ENCODE measurements at regions not wholly inside any gene's neighbourhood (a gene's known extent, or its start where the extent isn't known, plus 50 kb on each side); places are given as distances from the start of the nearest gene placed in this dataset.

- H3K9me3 ChIP-seq (ENCODE audit: low read depth, low read length) = no peaks in the 10 kb centered on the region
- H3K36me3 ChIP-seq (ENCODE audit: insufficient read depth, low read length) = no peaks in the 10 kb centered on the region
- H3K4me2 ChIP-seq (ENCODE audit: insufficient read depth, low read length) = no peak overlapping the region
- H3K27me3 ChIP-seq (ENCODE audit: insufficient read depth, low read length) = peaks cover 32% of the 10 kb centered on the region
- no peak overlapping the region for H3K4me3 ChIP-seq (ENCODE audit: insufficient read depth, low read length)
- no peak for TF ChIP-seq CTCF (IDR thresholded peaks at IDR 0.05; ENCODE audit: extremely low read depth, low read depth, low read length)
- no peak overlapping the region for H2AFZ ChIP-seq (ENCODE audit: low read length)
- no peaks in the 10 kb centered on the region for H3K79me2 ChIP-seq (ENCODE audit: insufficient read depth, low read length)
- H4K20me1 ChIP-seq (ENCODE audit: insufficient read depth, low read length) = no peaks in the 10 kb centered on the region
- H3K27ac ChIP-seq (ENCODE audit: low read depth, low read length) = no peak overlapping the region
- DNase-seq (ENCODE audit: insufficient read length, low spot score, missing footprints) = no peak
- no peaks in the 10 kb centered on the region for H3K4me1 ChIP-seq (ENCODE audit: insufficient read depth, low read length)
Measured at GRCh38 chr2:44825702-44826101, 115.8 kb upstream of the SIX3 start.

- no peaks in the 10 kb centered on the region for H3K79me2 ChIP-seq (ENCODE audit: insufficient read depth, low read length)
- no peak for DNase-seq (ENCODE audit: insufficient read length, low spot score, missing footprints)
- TF ChIP-seq CTCF (IDR thresholded peaks at IDR 0.05; ENCODE audit: extremely low read depth, low read depth, low read length) = no peak
- no peaks in the 10 kb centered on the region for H3K4me1 ChIP-seq (ENCODE audit: insufficient read depth, low read length)
- no peaks in the 10 kb centered on the region for H4K20me1 ChIP-seq (ENCODE audit: insufficient read depth, low read length)
- no peak overlapping the region for H3K4me2 ChIP-seq (ENCODE audit: insufficient read depth, low read length)
- no peak overlapping the region for H3K27ac ChIP-seq (ENCODE audit: low read depth, low read length)
- H2AFZ ChIP-seq (ENCODE audit: low read length) = no peak overlapping the region
- H3K27me3 ChIP-seq (ENCODE audit: insufficient read depth, low read length) = peaks cover 26% of the 10 kb centered on the region
- no peaks in the 10 kb centered on the region for H3K36me3 ChIP-seq (ENCODE audit: insufficient read depth, low read length)
- no peaks in the 10 kb centered on the region for H3K9me3 ChIP-seq (ENCODE audit: low read depth, low read length)
- no peak overlapping the region for H3K4me3 ChIP-seq (ENCODE audit: insufficient read depth, low read length)
Measured at GRCh38 chr2:44826601-44827000, 114.9 kb upstream of the SIX3 start.

GRCh38 chr2:44829771-44830170, 111.7 kb upstream of the SIX3 start:
- no peaks in the 10 kb centered on the region for H3K79me2 ChIP-seq (ENCODE audit: insufficient read depth, low read length)
- no peak for DNase-seq (ENCODE audit: insufficient read length, low spot score, missing footprints)
- H3K27me3 ChIP-seq (ENCODE audit: insufficient read depth, low read length) = peaks cover 15% of the 10 kb centered on the region
- H4K20me1 ChIP-seq (ENCODE audit: insufficient read depth, low read length) = no peaks in the 10 kb centered on the region
- no peak overlapping the region for H2AFZ ChIP-seq (ENCODE audit: low read length)
- no peak overlapping the region for H3K27ac ChIP-seq (ENCODE audit: low read depth, low read length)
- no peaks in the 10 kb centered on the region for H3K36me3 ChIP-seq (ENCODE audit: insufficient read depth, low read length)
- H3K4me1 ChIP-seq (ENCODE audit: insufficient read depth, low read length) = no peaks in the 10 kb centered on the region
- H3K4me3 ChIP-seq (ENCODE audit: insufficient read depth, low read length) = no peak overlapping the region
- no peaks in the 10 kb centered on the region for H3K9me3 ChIP-seq (ENCODE audit: low read depth, low read length)
- H3K4me2 ChIP-seq (ENCODE audit: insufficient read depth, low read length) = no peak overlapping the region
- no peak for TF ChIP-seq CTCF (IDR thresholded peaks at IDR 0.05; ENCODE audit: extremely low read depth, low read depth, low read length)

- DNase-seq (ENCODE audit: insufficient read length, low spot score, missing footprints) = no peak
- no peak overlapping the region for H3K4me2 ChIP-seq (ENCODE audit: insufficient read depth, low read length)
- no peak for TF ChIP-seq CTCF (IDR thresholded peaks at IDR 0.05; ENCODE audit: extremely low read depth, low read depth, low read length)
Measured at GRCh38 chr2:44833171-44834069, 108.1 kb upstream of the SIX3 start.

More at GRCh38 chr2:44833171-44834069, 108.1 kb upstream of the SIX3 start:
- no peaks in the 10 kb centered on the region for H3K79me2 ChIP-seq (ENCODE audit: insufficient read depth, low read length)
- H3K27me3 ChIP-seq (ENCODE audit: insufficient read depth, low read length) = peaks cover 5% of the 10 kb centered on the region
- H2AFZ ChIP-seq (ENCODE audit: low read length) = no peak overlapping the region
- H3K4me1 ChIP-seq (ENCODE audit: insufficient read depth, low read length) = no peaks in the 10 kb centered on the region
- H3K27ac ChIP-seq (ENCODE audit: low read depth, low read length) = no peak overlapping the region
- H3K9me3 ChIP-seq (ENCODE audit: low read depth, low read length) = no peaks in the 10 kb centered on the region
- no peak overlapping the region for H3K4me3 ChIP-seq (ENCODE audit: insufficient read depth, low read length)
- H3K36me3 ChIP-seq (ENCODE audit: insufficient read depth, low read length) = no peaks in the 10 kb centered on the region
- no peaks in the 10 kb centered on the region for H4K20me1 ChIP-seq (ENCODE audit: insufficient read depth, low read length)
